Activated CD8-positive, alpha-beta T cell treated with anti-CD3 and anti-CD28 coated beads, Interleukin-2, amount 10 ng/mL, durations not matched to agents 7 days and 5 days (primary cell): ENCODE measurements at regions not wholly inside any gene's neighbourhood (a gene's known extent, or its start where the extent isn't known, plus 50 kb on each side); places are given as distances from the start of the nearest gene placed in this dataset.
"Not testable (repeated sequence)": the region's sequence is repeated elsewhere in the genome, so short reads cannot be mapped to it uniquely, and the experiment has no call there.

Source experiments
- ATAC-seq: fragments of 150-1000 bp; cut with Tn5 transposase; one replicate; pipeline ENCODE4 v1.10.0; 2021; ENCODE audit warnings: moderate library complexity
- CTCF ChIA-PET: fragments of 350-600 bp; sonication (Branson Sonifier 250); formaldehyde crosslinking; loops from one replicate; lab custom pipeline; 2021; ENCODE audit warnings: antibody characterized with exemption; lab: Charles Lee
- POLR2A ChIA-PET: fragments of 350-600 bp; sonication (Branson Sonifier 250); formaldehyde crosslinking; loops from one replicate; lab custom pipeline; 2021; ENCODE audit warnings: antibody characterized with exemption; lab: Charles Lee
- DNase-seq: peaks from one replicate; pipeline ENCODE4 v3.0.0-alpha.2; 2020
- H3K27ac Mint-ChIP-seq: one replicate; pipeline ENCODE4 v1.8.0; 2021; ENCODE audit warnings: mild to moderate bottlenecking, mixed read lengths
- H3K27me3 Mint-ChIP-seq: one replicate; pipeline ENCODE4 v1.8.0; 2021; ENCODE audit warnings: low read depth, mixed read lengths
- H3K36me3 Mint-ChIP-seq: one replicate; pipeline ENCODE4 v1.8.0; 2021; ENCODE audit warnings: low read depth, mixed read lengths
- H3K4me1 Mint-ChIP-seq: one replicate; pipeline ENCODE4 v1.8.0; 2021; ENCODE audit warnings: low read depth, mixed read lengths
- H3K4me3 Mint-ChIP-seq: one replicate; pipeline ENCODE4 v1.8.0; 2021; ENCODE audit warnings: mild to moderate bottlenecking, mixed read lengths
- H3K9me3 Mint-ChIP-seq: one replicate; pipeline ENCODE4 v1.8.0; 2022; ENCODE audit warnings: mixed read lengths; ENCODE audit not compliant: insufficient read depth

GRCh38 chr5:110264661-110265060, 461.8 kb downstream of the TMEM232 start:
- no peaks in the 10 kb centered on the region for H3K4me1 Mint-ChIP-seq
- POLR2A ChIA-PET: no interaction called here
- H3K36me3 Mint-ChIP-seq: no peaks in the 10 kb centered on the region
- no peak overlapping the region for H3K4me3 Mint-ChIP-seq
- H3K9me3 Mint-ChIP-seq: no peaks in the 10 kb centered on the region
- ATAC-seq (no peak), DNase-seq (no peak)
- H3K27ac Mint-ChIP-seq: no peak overlapping the region
- CTCF ChIA-PET: no interaction called here
- no peaks in the 10 kb centered on the region for H3K27me3 Mint-ChIP-seq

GRCh38 chr5:110265162-110265561, 461.3 kb downstream of the TMEM232 start:
- Mint-ChIP-seq H3K4me3 (no peak overlapping the region), H3K9me3 (no peaks in the 10 kb centered on the region), H3K36me3 (no peaks in the 10 kb centered on the region), H3K4me1 (no peaks in the 10 kb centered on the region), H3K27me3 (no peaks in the 10 kb centered on the region), H3K27ac (no peak overlapping the region)
- DNase-seq: no peak
- ChIA-PET CTCF (no interaction called here), POLR2A (no interaction called here)
- ATAC-seq: no peak

DNA sequence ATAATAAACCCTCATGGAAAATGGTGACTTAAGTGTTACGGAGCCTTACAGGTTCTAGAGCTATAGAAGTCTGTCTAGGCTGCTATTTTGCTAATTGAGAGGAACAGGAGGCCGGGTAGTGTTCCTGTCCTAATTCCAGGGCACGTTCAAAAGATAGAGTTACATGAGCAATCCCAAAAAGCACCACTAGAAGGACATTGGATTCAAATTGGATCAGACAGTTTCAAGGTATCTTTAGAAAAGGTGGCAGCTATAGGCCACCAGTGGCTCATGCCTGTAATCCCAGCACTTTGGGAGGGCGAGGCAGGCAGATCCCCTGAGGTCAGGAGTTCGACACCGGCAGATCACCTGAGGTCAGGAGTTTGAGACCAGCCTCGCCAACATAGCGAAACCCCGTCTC, 458.8 kb downstream of the TMEM232 start:
- Mint-ChIP-seq H3K4me1 (no peaks in the 10 kb centered on the region), H3K4me3 (no peak overlapping the region), H3K9me3 (no peaks in the 10 kb centered on the region), H3K36me3 (no peaks in the 10 kb centered on the region), H3K27ac (no peak overlapping the region), H3K27me3 (no peaks in the 10 kb centered on the region)
- ATAC-seq (no peak), DNase-seq (no peak)
- ChIA-PET POLR2A (no interaction called here), CTCF (interaction anchor here (0.6 kb wide), 1 partner anchor 14 kb away, joined by 3 read pairs; no protein-coding TSS in a partner anchor)

- DNase-seq (no peak), ATAC-seq (no peak)
- no peak overlapping the region for H3K4me3 Mint-ChIP-seq
- H3K27ac Mint-ChIP-seq: no peak overlapping the region
- H3K9me3 Mint-ChIP-seq: no peaks in the 10 kb centered on the region
- no peaks in the 10 kb centered on the region for H3K27me3 Mint-ChIP-seq
- no peaks in the 10 kb centered on the region for H3K4me1 Mint-ChIP-seq
- POLR2A ChIA-PET: no interaction called here
- no peaks in the 10 kb centered on the region for H3K36me3 Mint-ChIP-seq
- CTCF ChIA-PET: interaction anchor here (0.6 kb wide), 1 partner anchor 14 kb away, joined by 3 read pairs; no protein-coding TSS in a partner anchor
These were observed 458.2 kb downstream of the TMEM232 start for GRCh38 chr5:110268283-110268682.

DNA sequence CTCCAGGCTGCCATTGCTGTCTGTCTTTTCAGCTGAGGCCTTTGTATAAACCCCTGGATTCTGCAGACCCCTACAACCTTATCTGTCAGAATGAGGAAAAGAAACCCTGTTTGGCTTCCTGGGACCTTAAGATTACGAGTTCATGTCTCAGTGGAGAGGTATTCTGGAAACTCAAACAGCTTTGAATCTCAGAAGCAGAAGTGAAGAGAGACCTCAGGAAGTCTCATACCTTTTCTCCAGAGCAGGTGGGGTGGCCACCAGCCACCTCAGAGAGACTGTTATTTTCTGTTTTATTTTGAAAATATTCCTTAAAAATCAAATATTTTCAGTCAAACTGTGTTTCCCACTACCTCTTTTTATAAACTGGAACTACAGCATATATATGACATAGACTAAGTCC, 457.5 kb downstream of the TMEM232 start:
- H3K36me3 Mint-ChIP-seq: no peaks in the 10 kb centered on the region
- CTCF ChIA-PET: no interaction called here
- no peak overlapping the region for H3K27ac Mint-ChIP-seq
- H3K9me3 Mint-ChIP-seq: no peaks in the 10 kb centered on the region
- no peaks in the 10 kb centered on the region for H3K27me3 Mint-ChIP-seq
- no peaks in the 10 kb centered on the region for H3K4me1 Mint-ChIP-seq
- DNase-seq (no peak), ATAC-seq (no peak)
- POLR2A ChIA-PET: no interaction called here
- no peak overlapping the region for H3K4me3 Mint-ChIP-seq

DNA sequence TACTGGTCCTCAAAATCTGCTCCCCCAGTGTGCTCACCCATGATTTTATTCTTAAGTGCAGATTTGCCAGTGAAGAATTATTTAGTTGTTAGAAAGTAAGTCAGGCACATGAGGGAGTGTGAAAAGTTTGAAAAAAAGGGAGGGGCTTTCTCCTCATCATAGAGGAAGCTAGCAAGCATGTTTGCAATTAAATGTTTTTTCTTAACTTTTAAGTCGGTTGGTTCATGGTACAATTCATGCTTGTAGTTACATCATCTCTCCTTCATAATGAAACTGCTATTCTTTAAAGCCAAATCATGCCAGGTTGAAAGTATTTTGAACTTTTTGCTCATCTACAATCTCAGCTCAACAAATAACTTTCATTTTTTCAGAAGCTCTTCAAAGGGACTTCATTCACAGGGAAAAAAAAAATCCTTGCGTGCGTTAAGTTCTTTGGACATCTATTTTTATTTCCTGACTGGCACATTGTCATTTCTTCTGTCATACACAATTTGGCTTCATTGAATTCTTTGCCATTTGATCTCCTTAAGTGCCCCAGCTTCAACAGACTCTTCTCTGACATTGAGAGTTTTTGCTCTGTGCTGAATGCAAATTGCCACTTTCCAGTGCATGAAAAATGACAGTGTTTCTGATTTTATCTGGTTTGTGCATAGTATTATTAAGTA, 456.9 kb downstream of the TMEM232 start:
- Mint-ChIP-seq H3K27me3 (no peaks in the 10 kb centered on the region), H3K4me1 (no peaks in the 10 kb centered on the region), H3K4me3 (no peak overlapping the region), H3K27ac (no peak overlapping the region), H3K9me3 (no peaks in the 10 kb centered on the region), H3K36me3 (no peaks in the 10 kb centered on the region)
- POLR2A ChIA-PET: no interaction called here
- DNase-seq (no peak), ATAC-seq (no peak)
- CTCF ChIA-PET: no interaction called here

DNA sequence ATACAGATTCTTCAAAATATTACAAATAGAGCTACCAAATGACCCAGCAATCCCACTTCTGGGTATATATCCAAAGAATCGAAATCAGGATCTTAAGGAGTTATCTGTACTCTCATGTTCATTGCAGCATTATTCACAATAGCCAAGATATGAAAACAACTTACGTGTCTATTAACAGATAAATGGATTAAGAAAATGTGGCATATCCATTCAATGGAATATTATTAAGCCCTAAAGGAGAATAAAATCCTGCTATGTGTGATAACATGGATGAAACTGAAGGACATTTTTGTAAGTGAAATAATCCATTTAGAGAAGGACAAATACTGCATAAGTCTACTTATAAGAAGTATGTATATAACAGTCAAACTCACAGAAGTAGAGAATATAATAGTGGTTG, 450.6 kb downstream of the TMEM232 start:
- Mint-ChIP-seq H3K4me1 (no peaks in the 10 kb centered on the region), H3K36me3 (no peaks in the 10 kb centered on the region), H3K27me3 (no peaks in the 10 kb centered on the region), H3K27ac (no peak overlapping the region), H3K9me3 (peaks cover 7% of the 10 kb centered on the region), H3K4me3 (no peak overlapping the region)
- CTCF ChIA-PET: no interaction called here
- ATAC-seq (no peak), DNase-seq (no peak)
- POLR2A ChIA-PET: no interaction called here

GRCh38 chr5:110278449-110278848, 448.0 kb downstream of the TMEM232 start:
- H3K4me1 Mint-ChIP-seq, CTCF ChIA-PET, POLR2A ChIA-PET, H3K27ac Mint-ChIP-seq, H3K27me3 Mint-ChIP-seq, H3K4me3 Mint-ChIP-seq, H3K36me3 Mint-ChIP-seq, DNase-seq, ATAC-seq: not testable (repeated sequence)
- peaks cover 12% of the 10 kb centered on the region for H3K9me3 Mint-ChIP-seq

- H3K27me3 Mint-ChIP-seq, H3K4me3 Mint-ChIP-seq, DNase-seq, H3K4me1 Mint-ChIP-seq, POLR2A ChIA-PET, ATAC-seq, CTCF ChIA-PET, H3K27ac Mint-ChIP-seq, H3K36me3 Mint-ChIP-seq: not testable (repeated sequence)
- H3K9me3 Mint-ChIP-seq: peaks cover 12% of the 10 kb centered on the region
These were observed 442.4 kb downstream of the TMEM232 start for GRCh38 chr5:110284121-110284520.

DNA sequence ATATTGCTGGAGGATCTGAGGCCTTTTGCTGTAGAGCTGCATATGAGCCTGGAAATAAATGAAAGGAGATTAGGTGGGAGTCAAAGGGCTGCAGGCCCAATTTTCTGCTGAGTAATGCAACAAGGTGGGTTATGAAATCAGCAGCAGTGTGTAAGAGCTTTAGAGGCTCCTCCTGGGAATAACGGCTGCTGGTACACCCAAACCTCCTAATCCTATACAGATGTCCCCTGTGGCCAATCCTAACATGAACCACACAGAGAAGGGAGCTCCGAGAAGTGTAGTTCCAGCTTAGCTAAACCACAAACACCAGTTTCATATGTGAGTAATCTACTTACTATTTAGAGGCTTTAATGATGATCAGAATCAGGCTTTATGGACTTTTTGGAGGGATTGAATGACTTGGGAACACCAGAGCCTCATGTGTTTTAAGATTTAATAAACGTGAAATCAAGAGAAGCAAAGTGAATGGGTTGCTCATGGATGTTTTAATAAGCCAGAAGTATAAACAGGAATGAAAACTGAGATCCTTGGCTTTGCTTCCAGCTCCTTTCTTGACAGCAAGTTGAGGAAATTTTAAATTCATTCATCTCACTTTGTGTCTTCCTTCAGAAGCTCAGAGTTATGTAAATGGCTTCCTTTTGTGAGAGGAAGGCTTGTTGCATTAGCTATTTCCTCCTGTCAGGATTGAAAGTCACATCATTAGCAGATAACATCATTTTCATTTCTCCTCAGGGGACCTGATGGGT, 437.5 kb downstream of the TMEM232 start:
- ChIA-PET POLR2A (no interaction called here), CTCF (no interaction called here)
- no peaks in the 10 kb centered on the region for H3K9me3 Mint-ChIP-seq
- no peak for ATAC-seq
- H3K27ac Mint-ChIP-seq: no peak overlapping the region
- no peaks in the 10 kb centered on the region for H3K27me3 Mint-ChIP-seq
- no peaks in the 10 kb centered on the region for H3K36me3 Mint-ChIP-seq
- no peaks in the 10 kb centered on the region for H3K4me1 Mint-ChIP-seq
- no peak for DNase-seq
- H3K4me3 Mint-ChIP-seq: no peak overlapping the region

GRCh38 chr5:110289512-110289810, 437.0 kb downstream of the TMEM232 start:
- H3K36me3 Mint-ChIP-seq: no peaks in the 10 kb centered on the region
- H3K4me1 Mint-ChIP-seq: no peaks in the 10 kb centered on the region
- ChIA-PET POLR2A (no interaction called here), CTCF (no interaction called here)
- no peak overlapping the region for H3K4me3 Mint-ChIP-seq
- DNase-seq: no peak
- no peaks in the 10 kb centered on the region for H3K27me3 Mint-ChIP-seq
- no peaks in the 10 kb centered on the region for H3K9me3 Mint-ChIP-seq
- H3K27ac Mint-ChIP-seq: no peak overlapping the region
- ATAC-seq: no peak

- H3K27me3 Mint-ChIP-seq: no peaks in the 10 kb centered on the region
- H3K36me3 Mint-ChIP-seq: no peaks in the 10 kb centered on the region
- DNase-seq (no peak), ATAC-seq (no peak)
- CTCF ChIA-PET: no interaction called here
- no peaks in the 10 kb centered on the region for H3K4me1 Mint-ChIP-seq
- POLR2A ChIA-PET: no interaction called here
- no peaks in the 10 kb centered on the region for H3K9me3 Mint-ChIP-seq
- H3K27ac Mint-ChIP-seq: no peak overlapping the region
- no peak overlapping the region for H3K4me3 Mint-ChIP-seq
These were observed 435.9 kb downstream of the TMEM232 start for GRCh38 chr5:110290542-110290941.
